ENCODE measurements at regions not wholly inside any gene's neighbourhood (a gene's known extent, or its start where the extent isn't known, plus 50 kb on each side); places are given as distances from the start of the nearest gene placed in this dataset.

- 86% methylated on average over 16 of the region's 16 CpGs; no CpG with 5 or more reads in 1 of the 2 donors for WGBS, 2 donors (ENCODE audit: low coverage in 1 of 2)
- Histone ChIP-seq H3K4me3 (no peak overlapping the region), H3K27ac (no peak overlapping the region), H3K27me3 (no peaks in the 10 kb centered on the region), H3K4me1 (no peaks in the 10 kb centered on the region), H3K9me3 (no peaks in the 10 kb centered on the region), H3K36me3 (no peaks in the 10 kb centered on the region)
- intact Hi-C loops (cut with DNase I; ENCODE audit: low total_unique reads) (no loop called here), in situ Hi-C loops (cut with MboI; ENCODE audit: low pct_ligation_motif_present in 1 of 4, low pct_unique_long_range_greater_than_20kb in 1 of 4, low sequenced_read_pairs in 3 of 4) (no loop called here)
- no peak for TF ChIP-seq POLR2A (IDR thresholded peaks at IDR 0.05)
- no peak for TF ChIP-seq EP300 (IDR thresholded peaks at IDR 0.05; ENCODE audit: low read depth)
- no peak for TF ChIP-seq POLR2AphosphoS5 (IDR thresholded peaks at IDR 0.05)
- TF ChIP-seq, protein P1, sequence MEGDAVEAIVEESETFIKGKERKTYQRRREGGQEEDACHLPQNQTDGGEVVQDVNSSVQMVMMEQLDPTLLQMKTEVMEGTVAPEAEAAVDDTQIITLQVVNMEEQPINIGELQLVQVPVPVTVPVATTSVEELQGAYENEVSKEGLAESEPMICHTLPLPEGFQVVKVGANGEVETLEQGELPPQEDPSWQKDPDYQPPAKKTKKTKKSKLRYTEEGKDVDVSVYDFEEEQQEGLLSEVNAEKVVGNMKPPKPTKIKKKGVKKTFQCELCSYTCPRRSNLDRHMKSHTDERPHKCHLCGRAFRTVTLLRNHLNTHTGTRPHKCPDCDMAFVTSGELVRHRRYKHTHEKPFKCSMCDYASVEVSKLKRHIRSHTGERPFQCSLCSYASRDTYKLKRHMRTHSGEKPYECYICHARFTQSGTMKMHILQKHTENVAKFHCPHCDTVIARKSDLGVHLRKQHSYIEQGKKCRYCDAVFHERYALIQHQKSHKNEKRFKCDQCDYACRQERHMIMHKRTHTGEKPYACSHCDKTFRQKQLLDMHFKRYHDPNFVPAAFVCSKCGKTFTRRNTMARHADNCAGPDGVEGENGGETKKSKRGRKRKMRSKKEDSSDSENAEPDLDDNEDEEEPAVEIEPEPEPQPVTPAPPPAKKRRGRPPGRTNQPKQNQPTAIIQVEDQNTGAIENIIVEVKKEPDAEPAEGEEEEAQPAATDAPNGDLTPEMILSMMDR (IDR thresholded peaks at IDR 0.05), result no peak
- DNase-seq, result no peak
Observed at GRCh38 chr2:2669316-2669715, 338.2 kb upstream of the MYT1L start.

- in situ Hi-C loops (cut with MboI; ENCODE audit: low pct_ligation_motif_present in 1 of 4, low pct_unique_long_range_greater_than_20kb in 1 of 4, low sequenced_read_pairs in 3 of 4), result no loop called here
- no peak for DNase-seq
- 88% methylated on average over 20 of the region's 21 CpGs; no CpG with 5 or more reads in 1 of the 2 donors for WGBS, 2 donors (ENCODE audit: low coverage in 1 of 2)
Observed at GRCh38 chr2:2668681-2669265, 337.7 kb upstream of the MYT1L start.

GRCh38 chr2:2667690-2668089 lies 336.6 kb upstream of the MYT1L start:
- intact Hi-C loops (cut with DNase I; ENCODE audit: low total_unique reads), result no loop called here
- Histone ChIP-seq H3K36me3 (no peaks in the 10 kb centered on the region), H3K9me3 (no peaks in the 10 kb centered on the region), H3K4me3 (no peak overlapping the region), H3K4me1 (no peaks in the 10 kb centered on the region), H3K27ac (no peak overlapping the region), H3K27me3 (no peaks in the 10 kb centered on the region)
- in situ Hi-C loops (cut with MboI; ENCODE audit: low pct_ligation_motif_present in 1 of 4, low pct_unique_long_range_greater_than_20kb in 1 of 4, low sequenced_read_pairs in 3 of 4), result no loop called here
- DNase-seq, result no peak
- 80 to 81% methylated on average over 1 to 4 of the region's 4 CpGs for WGBS, 2 donors (ENCODE audit: low coverage in 1 of 2)
- TF ChIP-seq, protein P1 (IDR thresholded peaks at IDR 0.05), result no peak
- TF ChIP-seq POLR2AphosphoS5 (IDR thresholded peaks at IDR 0.05) (no peak), POLR2A (IDR thresholded peaks at IDR 0.05) (no peak), EP300 (IDR thresholded peaks at IDR 0.05; ENCODE audit: low read depth) (no peak)

More at GRCh38 chr2:2668681-2669265, 337.7 kb upstream of the MYT1L start:
- TF ChIP-seq, protein P1 (IDR thresholded peaks at IDR 0.05), result no peak
- TF ChIP-seq POLR2A (IDR thresholded peaks at IDR 0.05), result no peak
- Histone ChIP-seq H3K9me3 (no peaks in the 10 kb centered on the region), H3K27ac (no peak overlapping the region), H3K27me3 (no peaks in the 10 kb centered on the region), H3K4me3 (no peak overlapping the region), H3K36me3 (no peaks in the 10 kb centered on the region), H3K4me1 (no peaks in the 10 kb centered on the region)
- intact Hi-C loops (cut with DNase I; ENCODE audit: low total_unique reads), result no loop called here

- no peaks in the 10 kb centered on the region for H3K4me1 ChIP-seq
- no peaks in the 10 kb centered on the region for H3K27me3 ChIP-seq
- H3K9me3 ChIP-seq, result no peaks in the 10 kb centered on the region
- no peak overlapping the region for H3K4me3 ChIP-seq
- intact Hi-C loops (cut with DNase I; ENCODE audit: low total_unique reads) (no loop called here), in situ Hi-C loops (cut with MboI; ENCODE audit: low pct_ligation_motif_present in 1 of 4, low pct_unique_long_range_greater_than_20kb in 1 of 4, low sequenced_read_pairs in 3 of 4) (no loop called here)
- no peak for DNase-seq
- 85 to 86% methylated on average over 4 to 12 of the region's 12 CpGs for WGBS, 2 donors (ENCODE audit: low coverage in 1 of 2)
- no peaks in the 10 kb centered on the region for H3K36me3 ChIP-seq
- H3K27ac ChIP-seq, result no peak overlapping the region
- no peak for TF ChIP-seq EP300 (IDR thresholded peaks at IDR 0.05; ENCODE audit: low read depth)
- no peak for TF ChIP-seq POLR2AphosphoS5 (IDR thresholded peaks at IDR 0.05)
- TF ChIP-seq, protein P1 (IDR thresholded peaks at IDR 0.05), result no peak
- no peak for TF ChIP-seq POLR2A (IDR thresholded peaks at IDR 0.05)
Observed at GRCh38 chr2:2665834-2666133, 334.7 kb upstream of the MYT1L start.
